HEK293T (cell line): ENCODE measurements at regions not wholly inside any gene's neighbourhood (a gene's known extent, or its start where the extent isn't known, plus 50 kb on each side); places are given as distances from the start of the nearest gene placed in this dataset.

Experiments
- CTCF ChIA-PET: fragments of 350-600 bp; formaldehyde crosslinking; extraction: SDS; loops from one replicate; lab custom pipeline; 2021; ENCODE audit warnings: antibody characterized with exemption, inconsistent platforms; lab: Yijun Ruan, JAX
- POLR2A ChIA-PET: fragments of 350-600 bp; formaldehyde crosslinking; extraction: SDS; loops from one replicate; lab custom pipeline; 2020; ENCODE audit warnings: antibody characterized with exemption, inconsistent platforms; lab: Yijun Ruan, JAX
- DNase-seq: peaks from one replicate; pipeline ENCODE4 v3.0.0; 2012; ENCODE audit warnings: mixed read lengths; ENCODE audit errors: extremely low spot score
- ARNT ChIP-seq: fragments of 450-650 bp; IDR thresholded peaks from 2 replicates; pipeline ENCODE4 v1.6.1; 2017; ENCODE audit warnings: mild to moderate bottlenecking
- BHLHE40 ChIP-seq: fragments of 450-650 bp; IDR thresholded peaks from 2 replicates; pipeline ENCODE4 v1.6.1; 2016; ENCODE audit warnings: mild to moderate bottlenecking, moderate library complexity, borderline replicate concordance
- CTBP1 ChIP-seq: fragments of 450-650 bp; IDR thresholded peaks from 2 replicates; pipeline ENCODE4 v1.6.1; 2016; ENCODE audit warnings: borderline replicate concordance
- ELF4 ChIP-seq: fragments of 450-650 bp; IDR thresholded peaks from 2 replicates; pipeline ENCODE4 v1.6.1; 2017; ENCODE audit warnings: antibody characterized with exemption
- FOXA1 ChIP-seq: fragments of 450-650 bp; IDR thresholded peaks from 2 replicates; pipeline ENCODE4 v1.6.1; 2016; ENCODE audit warnings: mild to moderate bottlenecking
- FOXK2 ChIP-seq: fragments of 450-650 bp; IDR thresholded peaks from 2 replicates; pipeline ENCODE4 v1.6.1; 2016; ENCODE audit warnings: mild to moderate bottlenecking
- FOXM1 ChIP-seq: fragments of 450-650 bp; IDR thresholded peaks from 2 replicates; pipeline ENCODE4 v1.6.1; 2017; ENCODE audit warnings: mild to moderate bottlenecking, borderline replicate concordance
- HDGF ChIP-seq: fragments of 450-650 bp; IDR thresholded peaks from 2 replicates; pipeline ENCODE4 v1.6.1; 2017; ENCODE audit warnings: antibody characterized with exemption, borderline replicate concordance
- L3MBTL2 ChIP-seq: fragments of 450-650 bp; conservative IDR thresholded peaks from 2 replicates; pipeline ENCODE4 v1.6.1; 2016; ENCODE audit warnings: mild to moderate bottlenecking
- LEF1 ChIP-seq: fragments of 450-650 bp; IDR thresholded peaks from 2 replicates; pipeline ENCODE4 v1.6.1; 2017; ENCODE audit warnings: mild to moderate bottlenecking, borderline replicate concordance
- NFRKB ChIP-seq: fragments of 450-650 bp; IDR thresholded peaks from 2 replicates; pipeline ENCODE4 v1.6.1; 2016; ENCODE audit warnings: mild to moderate bottlenecking, moderate library complexity
- PKNOX1 ChIP-seq: fragments of 450-650 bp; IDR thresholded peaks from 2 replicates; pipeline ENCODE4 v1.6.1; 2016
- SP1 ChIP-seq: fragments of 450-650 bp; IDR thresholded peaks from 2 replicates; pipeline ENCODE4 v1.6.1; 2017
- SUZ12 ChIP-seq: fragments of 450-650 bp; IDR thresholded peaks from 2 replicates; pipeline ENCODE4 v1.6.1; 2016; ENCODE audit warnings: mild to moderate bottlenecking
- TARDBP ChIP-seq: fragments of 450-650 bp; IDR thresholded peaks from 2 replicates; pipeline ENCODE4 v1.6.1; 2016
- ZNF384 ChIP-seq: fragments of 450-650 bp; IDR thresholded peaks from 2 replicates; pipeline ENCODE4 v1.6.1; 2016

DNA sequence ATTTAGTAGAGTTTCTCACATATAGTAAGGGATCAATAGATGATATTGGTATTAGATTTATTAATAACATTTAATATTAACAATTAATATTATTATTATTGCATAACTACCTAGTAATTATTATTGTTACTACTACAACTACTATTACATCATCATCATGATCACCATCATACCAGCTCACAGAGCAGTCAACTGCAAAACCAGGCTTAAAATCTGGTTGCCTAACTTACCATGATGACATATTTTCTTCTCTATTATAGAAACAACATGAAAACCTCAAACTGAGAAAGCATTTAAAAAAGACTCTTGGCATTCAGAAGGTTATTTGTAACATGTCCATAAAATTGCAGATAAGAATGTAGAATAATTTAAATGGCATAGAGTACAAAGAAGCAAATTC lies 247.0 kb upstream of the TTC29 start:
- ChIA-PET POLR2A (no interaction called here), CTCF (no interaction called here)
- TF ChIP-seq BHLHE40 (no peak), PKNOX1 (no peak), HDGF (no peak), L3MBTL2 (no peak), FOXK2 (no peak), ARNT (no peak), SUZ12 (no peak), LEF1 (no peak), FOXM1 (no peak), NFRKB (no peak), TARDBP (no peak), CTBP1 (no peak), FOXA1 (no peak), SP1 (no peak), ZNF384 (no peak), ELF4 (no peak)
- DNase-seq = no peak

- CTCF ChIA-PET = no interaction called here
Measured at GRCh38 chr4:147194114-147194513, 248.4 kb upstream of the TTC29 start.

DNA sequence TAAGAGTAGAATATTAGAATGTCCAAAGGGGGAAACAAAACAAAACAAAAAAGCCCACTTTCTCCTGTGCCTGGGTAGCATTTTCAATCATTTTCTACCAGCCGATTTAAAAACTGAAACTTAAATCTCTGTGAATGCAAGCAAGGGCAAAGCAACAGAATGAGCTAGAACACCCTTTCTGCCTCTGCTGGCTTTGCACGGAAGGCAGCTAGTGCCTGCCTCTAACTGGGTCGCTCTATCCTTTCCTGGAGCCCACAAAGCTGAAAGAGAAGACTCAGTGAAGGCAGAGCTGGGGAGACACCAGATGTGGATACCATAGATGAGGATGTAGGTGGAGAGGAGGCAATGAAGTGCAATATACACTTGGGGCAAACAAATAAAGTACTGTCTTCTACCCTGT lies 248.9 kb upstream of the TTC29 start:
- no peak for TF ChIP-seq NFRKB
- TF ChIP-seq FOXA1 = no peak
- no peak for TF ChIP-seq SP1
- TF ChIP-seq L3MBTL2 = no peak
- TF ChIP-seq CTBP1 = no peak
- TF ChIP-seq BHLHE40 = no peak
- TF ChIP-seq FOXM1 = no peak
- no peak for TF ChIP-seq SUZ12
- TF ChIP-seq PKNOX1 = no peak
- TF ChIP-seq FOXK2 = no peak
- TF ChIP-seq ZNF384 = no peak
- no peak for TF ChIP-seq LEF1
- no peak for TF ChIP-seq ARNT
- TF ChIP-seq ELF4 = no peak
- no peak for TF ChIP-seq HDGF
- TF ChIP-seq TARDBP = no peak
- ChIA-PET CTCF (no interaction called here), POLR2A (no interaction called here)
- no peak for DNase-seq

More at GRCh38 chr4:147194114-147194513, 248.4 kb upstream of the TTC29 start:
- no peak for DNase-seq
- POLR2A ChIA-PET = no interaction called here
- TF ChIP-seq LEF1 = no peak
- no peak for TF ChIP-seq SUZ12
- TF ChIP-seq L3MBTL2 = no peak
- TF ChIP-seq FOXK2 = no peak
- no peak for TF ChIP-seq SP1
- TF ChIP-seq FOXM1 = no peak
- TF ChIP-seq CTBP1 = no peak
- TF ChIP-seq ARNT = no peak
- no peak for TF ChIP-seq FOXA1
- no peak for TF ChIP-seq ELF4
- no peak for TF ChIP-seq TARDBP
- no peak for TF ChIP-seq PKNOX1
- TF ChIP-seq BHLHE40 = no peak
- TF ChIP-seq HDGF = no peak

GRCh38 chr4:147195386-147195785 lies 249.7 kb upstream of the TTC29 start:
- ChIA-PET POLR2A (no interaction called here), CTCF (no interaction called here)
- TF ChIP-seq CTBP1 (no peak), FOXM1 (no peak), FOXA1 (no peak), L3MBTL2 (no peak), LEF1 (no peak), SP1 (no peak), PKNOX1 (no peak), SUZ12 (no peak), ARNT (no peak), BHLHE40 (no peak)
- no peak for DNase-seq

DNA sequence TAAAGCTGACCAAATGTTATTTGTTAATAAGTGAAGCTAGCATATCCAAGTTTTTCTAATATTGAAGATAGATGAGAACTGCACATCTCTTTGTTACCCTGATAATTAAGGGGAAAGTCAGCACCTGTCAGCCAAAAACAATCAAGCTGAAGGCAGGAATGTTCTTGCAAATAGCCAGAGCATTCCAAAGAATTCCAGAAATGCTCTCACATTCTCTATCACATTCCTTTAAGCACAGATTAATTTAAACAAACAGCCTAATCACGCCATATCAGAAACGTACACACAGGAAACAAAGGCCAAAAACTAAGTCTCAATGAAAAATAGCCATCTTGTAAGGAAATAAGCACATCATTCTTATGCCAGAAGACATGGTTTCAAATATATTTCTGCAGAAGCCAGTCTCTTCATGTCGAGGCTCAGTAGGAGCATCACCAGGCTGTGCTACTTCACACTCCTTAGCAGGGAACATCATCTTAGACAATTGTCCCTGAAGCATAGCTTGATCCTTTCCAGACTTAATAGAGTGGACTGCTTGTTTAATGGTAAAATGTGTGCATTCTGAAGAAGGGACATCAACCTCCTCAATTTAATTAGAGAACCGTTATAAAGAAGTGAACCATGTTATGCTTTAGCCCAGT lies 252.9 kb upstream of the TTC29 start:
- no peak for DNase-seq
- TF ChIP-seq SP1 (no peak), ZNF384 (no peak), LEF1 (no peak), CTBP1 (no peak)
- CTCF ChIA-PET = interaction anchor here (0.6 kb wide), 1 partner anchor 20 kb away, joined by 3 read pairs; no protein-coding TSS in a partner anchor
- POLR2A ChIA-PET = no interaction called here

- TF ChIP-seq ARNT = no peak
- no peak for TF ChIP-seq PKNOX1
- TF ChIP-seq FOXA1 = no peak
- no peak for TF ChIP-seq FOXM1
- no peak for TF ChIP-seq FOXK2
- TF ChIP-seq SUZ12 = no peak
- no peak for TF ChIP-seq BHLHE40
- TF ChIP-seq TARDBP = no peak
- TF ChIP-seq HDGF = no peak
- TF ChIP-seq CTBP1 = no peak
- ChIA-PET CTCF (no interaction called here), POLR2A (no interaction called here)
- no peak for DNase-seq
Measured at GRCh38 chr4:147201016-147201415, 255.4 kb upstream of the TTC29 start.
